CD4-positive, alpha-beta T cell (primary cell): ENCODE measurements at regions not wholly inside any gene's neighbourhood (a gene's known extent, or its start where the extent isn't known, plus 50 kb on each side); places are given as distances from the start of the nearest gene placed in this dataset.

ENCODE experiments used
- ATAC-seq: fragments of 200-7000 bp; cut with Tn5 transposase; one replicate; pipeline ENCODE4 v1.10.0; 2022; ENCODE audit warnings: mild to moderate bottlenecking; ENCODE audit not compliant: poor library complexity
- CTCF ChIA-PET: fragments of 350-600 bp; sonication (Branson Sonifier 250); formaldehyde crosslinking; loops from one replicate; lab custom pipeline; 2021; ENCODE audit warnings: antibody characterized with exemption, inconsistent platforms; lab: Charles Lee
- POLR2A ChIA-PET: fragments of 350-600 bp; sonication (Branson Sonifier 250); formaldehyde crosslinking; loops from one replicate; lab custom pipeline; 2021; ENCODE audit warnings: antibody characterized with exemption, inconsistent platforms; lab: Charles Lee
- DNase-seq, 14 experiments: peaks; one replicate each; pipeline ENCODE4 v3.0.0-alpha.2; 2013 to 2020; ENCODE audit warnings: mixed read lengths in 2 of 14
- H3K27ac ChIP-seq, 2 donors: one replicate each; pipeline versions ENCODE4 v1.5.1 to v1.7.0; 2013; ENCODE audit warnings: low read length in 2 of 2, low read depth in 1 of 2, mild to moderate bottlenecking in 1 of 2
- H3K27me3 ChIP-seq, 2 experiments: 1 replicate in 1 of 2; 2 replicates in 1 of 2; pipeline versions ENCODE4 v1.6.1 to v1.7.0; 2013; ENCODE audit warnings: low read length in 2 of 2, control low read depth in 1 of 2, mild to moderate bottlenecking in 1 of 2, moderate library complexity in 1 of 2; ENCODE audit not compliant: insufficient read depth in 2 of 2, control insufficient read depth in 1 of 2
- H3K36me3 ChIP-seq: one replicate; pipeline ENCODE4 v1.6.1; 2013; ENCODE audit warnings: low read length, control low read depth; ENCODE audit not compliant: insufficient read depth
- H3K4me1 ChIP-seq: one replicate; pipeline ENCODE4 v1.6.1; 2013; ENCODE audit warnings: low read length, control low read depth; ENCODE audit not compliant: insufficient read depth
- H3K4me3 ChIP-seq: one replicate; pipeline ENCODE4 v1.5.1; 2013; ENCODE audit warnings: mild to moderate bottlenecking, low read length, moderate library complexity
- H3K9me3 ChIP-seq, 2 experiments: 1 replicate in 1 of 2; 2 replicates in 1 of 2; pipeline versions ENCODE4 v1.6.1 to v1.7.0; 2013; ENCODE audit warnings: low read length in 2 of 2, mild to moderate bottlenecking in 2 of 2, control low read depth in 1 of 2, moderate library complexity in 1 of 2; ENCODE audit not compliant: control insufficient read depth in 1 of 2, insufficient read depth in 1 of 2
- H3K27ac Mint-ChIP-seq: one replicate; pipeline ENCODE4 v1.8.0; 2020; ENCODE audit warnings: mixed read lengths
- H3K27me3 Mint-ChIP-seq: one replicate; pipeline ENCODE4 v1.8.0; 2021; ENCODE audit warnings: mixed read lengths
- H3K36me3 Mint-ChIP-seq: one replicate; pipeline ENCODE4 v1.8.0; 2021; ENCODE audit warnings: low read depth, mixed read lengths
- H3K4me1 Mint-ChIP-seq: one replicate; pipeline ENCODE4 v1.8.0; 2021; ENCODE audit warnings: low read depth, mixed read lengths
- H3K4me3 Mint-ChIP-seq: one replicate; pipeline ENCODE4 v1.8.0; 2020; ENCODE audit warnings: mild to moderate bottlenecking, mixed read lengths
- H3K9me3 Mint-ChIP-seq: one replicate; pipeline ENCODE4 v1.8.0; 2020; ENCODE audit warnings: mixed read lengths
- intact Hi-C, 2 experiments: fragments of 100-400 bp; cut with DNase I in 1 of 2; cut with micrococcal nuclease in 1 of 2; formaldehyde crosslinking; loops; one replicate each; pipeline versions ENCODE4 v1.15.1 to v1.9.0; 2023 to 2025; cut with DNase I, micrococcal nuclease
- TF ChIP-seq, protein P1 (sequence below): fragments of 200-600 bp; IDR thresholded peaks from one replicate; pipeline ENCODE4 v1.8.0; 2022; ENCODE audit warnings: antibody characterized with exemption, mild to moderate bottlenecking

DNA sequence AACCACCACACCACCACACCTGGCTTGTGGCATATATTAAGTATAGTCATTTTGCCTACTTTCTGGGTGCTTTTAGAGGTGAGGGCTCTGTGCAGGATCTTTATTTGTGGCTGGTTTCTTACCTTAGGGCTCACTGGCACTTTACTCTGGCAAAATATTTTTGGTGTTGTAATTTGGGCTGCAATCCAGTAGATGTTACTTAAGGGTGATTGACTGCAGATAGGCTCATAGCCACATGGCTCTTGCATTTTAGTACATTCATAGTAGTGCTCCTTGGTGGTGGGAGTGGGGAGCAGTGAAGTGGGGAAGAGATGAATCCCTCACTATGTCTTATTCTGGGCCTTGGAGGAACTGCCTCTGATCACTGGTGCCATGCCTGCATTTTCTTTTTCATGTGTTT lies 376.1 kb upstream of the GRIN3A start:
- Histone ChIP-seq H3K4me3 (no peak overlapping the region), H3K27ac (no peak overlapping the region), H3K4me1 (no peaks in the 10 kb centered on the region), H3K27me3 (no peaks in the 10 kb centered on the region), H3K9me3 (peaks cover 7% of the 10 kb centered on the region in 2 experiments), H3K36me3 (no peaks in the 10 kb centered on the region)
- intact Hi-C loops: no loop called here
- ATAC-seq: no peak
- Mint-ChIP-seq H3K27me3 (no peaks in the 10 kb centered on the region), H3K4me3 (no peak overlapping the region), H3K9me3 (peaks cover 8% of the 10 kb centered on the region), H3K27ac (no peak overlapping the region), H3K36me3 (no peaks in the 10 kb centered on the region), H3K4me1 (no peaks in the 10 kb centered on the region)
- CTCF ChIA-PET: no interaction called here
- DNase-seq: no peak
- POLR2A ChIA-PET: no interaction called here
- TF ChIP-seq, protein P1, sequence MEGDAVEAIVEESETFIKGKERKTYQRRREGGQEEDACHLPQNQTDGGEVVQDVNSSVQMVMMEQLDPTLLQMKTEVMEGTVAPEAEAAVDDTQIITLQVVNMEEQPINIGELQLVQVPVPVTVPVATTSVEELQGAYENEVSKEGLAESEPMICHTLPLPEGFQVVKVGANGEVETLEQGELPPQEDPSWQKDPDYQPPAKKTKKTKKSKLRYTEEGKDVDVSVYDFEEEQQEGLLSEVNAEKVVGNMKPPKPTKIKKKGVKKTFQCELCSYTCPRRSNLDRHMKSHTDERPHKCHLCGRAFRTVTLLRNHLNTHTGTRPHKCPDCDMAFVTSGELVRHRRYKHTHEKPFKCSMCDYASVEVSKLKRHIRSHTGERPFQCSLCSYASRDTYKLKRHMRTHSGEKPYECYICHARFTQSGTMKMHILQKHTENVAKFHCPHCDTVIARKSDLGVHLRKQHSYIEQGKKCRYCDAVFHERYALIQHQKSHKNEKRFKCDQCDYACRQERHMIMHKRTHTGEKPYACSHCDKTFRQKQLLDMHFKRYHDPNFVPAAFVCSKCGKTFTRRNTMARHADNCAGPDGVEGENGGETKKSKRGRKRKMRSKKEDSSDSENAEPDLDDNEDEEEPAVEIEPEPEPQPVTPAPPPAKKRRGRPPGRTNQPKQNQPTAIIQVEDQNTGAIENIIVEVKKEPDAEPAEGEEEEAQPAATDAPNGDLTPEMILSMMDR: no peak

DNA sequence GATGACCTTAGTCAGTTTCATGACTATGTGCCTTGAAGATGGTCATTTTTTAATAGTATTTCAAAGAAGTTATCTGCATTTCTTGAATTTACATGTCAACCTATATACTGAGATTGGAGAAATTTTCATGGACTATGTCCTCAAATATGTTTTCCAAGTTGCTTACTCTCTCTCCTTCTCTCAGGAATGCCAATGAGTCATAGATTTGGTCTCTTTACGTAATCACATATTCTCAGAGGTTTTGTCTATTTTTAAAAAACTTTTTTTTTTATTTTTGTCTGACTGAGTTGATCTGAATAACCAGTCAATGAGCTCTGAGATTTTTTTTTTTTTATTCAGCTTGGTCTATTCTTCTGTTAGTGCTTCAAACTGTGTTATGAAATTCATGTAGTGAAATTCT lies 374.7 kb upstream of the GRIN3A start:
- Mint-ChIP-seq H3K27me3 (no peaks in the 10 kb centered on the region), H3K27ac (no peak overlapping the region), H3K4me1 (no peaks in the 10 kb centered on the region), H3K4me3 (no peak overlapping the region), H3K36me3 (no peaks in the 10 kb centered on the region), H3K9me3 (peaks cover 9% of the 10 kb centered on the region)
- intact Hi-C loops: no loop called here
- no peaks in the 10 kb centered on the region for H3K36me3 ChIP-seq
- DNase-seq (no peak), ATAC-seq (no peak)
- H3K4me3 ChIP-seq: no peak overlapping the region
- H3K27ac ChIP-seq: no peak overlapping the region
- TF ChIP-seq, protein P1: no peak
- POLR2A ChIA-PET: no interaction called here
- H3K27me3 ChIP-seq: no peaks in the 10 kb centered on the region
- CTCF ChIA-PET: no interaction called here
- H3K4me1 ChIP-seq: no peaks in the 10 kb centered on the region
- H3K9me3 ChIP-seq: peaks cover 2 to 7% of the 10 kb centered on the region in 2 experiments

DNA sequence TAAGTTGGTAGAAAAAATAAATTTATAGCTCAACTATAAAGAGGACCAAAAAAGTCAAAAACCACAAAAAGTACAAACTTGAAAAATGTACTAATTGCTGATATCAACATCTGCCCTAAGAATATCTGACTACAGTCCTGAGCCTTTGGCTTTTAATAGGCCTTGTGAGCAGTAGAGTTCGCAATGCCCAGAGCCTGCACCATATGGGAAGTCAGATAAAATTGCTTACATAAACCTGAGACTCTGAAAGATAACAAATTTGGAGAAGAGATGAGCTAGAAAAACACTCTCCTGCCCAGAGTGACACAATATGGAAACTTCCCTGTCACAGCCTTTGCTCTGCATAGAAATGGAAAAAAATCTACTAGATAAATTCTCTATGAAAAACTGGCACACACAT lies 368.0 kb upstream of the GRIN3A start:
- H3K27ac Mint-ChIP-seq: no peak overlapping the region
- no peak overlapping the region for H3K4me3 Mint-ChIP-seq
- CTCF ChIA-PET: no interaction called here
- H3K36me3 ChIP-seq: no peaks in the 10 kb centered on the region
- H3K27ac ChIP-seq: no peak overlapping the region
- peaks cover 17% of the 10 kb centered on the region for H3K9me3 Mint-ChIP-seq
- no peaks in the 10 kb centered on the region for H3K27me3 ChIP-seq
- H3K36me3 Mint-ChIP-seq: no peaks in the 10 kb centered on the region
- TF ChIP-seq, protein P1: no peak
- intact Hi-C loops: no loop called here
- H3K4me3 ChIP-seq: no peak overlapping the region
- no peaks in the 10 kb centered on the region for H3K27me3 Mint-ChIP-seq
- no peaks in the 10 kb centered on the region for H3K4me1 Mint-ChIP-seq
- POLR2A ChIA-PET: no interaction called here
- ATAC-seq (no peak), DNase-seq (no peak)
- no peaks in the 10 kb centered on the region for H3K4me1 ChIP-seq
- no peaks in the 10 kb centered on the region for H3K9me3 ChIP-seq
